Vagina (tissue), 2 donors: ENCODE measurements at regions not wholly inside any gene's neighbourhood (a gene's known extent, or its start where the extent isn't known, plus 50 kb on each side); places are given as distances from the start of the nearest gene placed in this dataset.

Experiments used
- CTCF ChIP-seq, 3 experiments: fragments of 450-650 bp in 2 of 3; fragments of 200-600 bp in 1 of 3; sonication (generic) in 1 of 3; IDR thresholded peaks; one replicate each; pipeline ENCODE4 v1.5.1; 2017 to 2019; ENCODE audit warnings: antibody characterized with exemption in 3 of 3, mild to moderate bottlenecking in 2 of 3, moderate library complexity in 2 of 3
- POLR2A ChIP-seq, 2 donors: fragments of 450-650 bp; IDR thresholded peaks; one replicate each; pipeline ENCODE4 v1.6.1; 2017; ENCODE audit warnings: antibody characterized with exemption in 2 of 2, mild to moderate bottlenecking in 2 of 2, moderate library complexity in 2 of 2
- POLR2AphosphoS5 ChIP-seq, 2 donors: sonication (generic); formaldehyde crosslinking; IDR thresholded peaks; one replicate each; pipeline ENCODE4 v1.9.0; 2017; ENCODE audit warnings: antibody characterized with exemption in 2 of 2, mild to moderate bottlenecking in 2 of 2, low read depth in 1 of 2; ENCODE audit not compliant: insufficient read depth in 1 of 2

GRCh38 chr18:24588440-24588839 is 128.0 kb downstream of the HRH4 start:
- no peak for TF ChIP-seq POLR2AphosphoS5 (IDR thresholded peaks at IDR 0.05; ENCODE audit: insufficient read depth in 1 of 2, low read depth in 1 of 2)
- no peak for TF ChIP-seq CTCF (IDR thresholded peaks at IDR 0.05)
- TF ChIP-seq POLR2A (IDR thresholded peaks at IDR 0.05), result no peak
